Sigmoid colon (tissue), 6 donors: ENCODE measurements at regions not wholly inside any gene's neighbourhood (a gene's known extent, or its start where the extent isn't known, plus 50 kb on each side); places are given as distances from the start of the nearest gene placed in this dataset.

ENCODE experiments used
- DNase-seq: peaks from one replicate; pipeline ENCODE4 v3.0.0-alpha.2; 2019
- H3K27ac ChIP-seq, 4 donors: fragments of 200-600 bp; sonication (generic); one replicate each; pipeline ENCODE4 v1.5.1; 2016 to 2019; ENCODE audit warnings: mild to moderate bottlenecking in 1 of 4
- H3K27me3 ChIP-seq, 3 donors: fragments of 200-600 bp; sonication (generic); one replicate each; pipeline ENCODE4 v1.5.1; 2019; ENCODE audit warnings: mild to moderate bottlenecking in 1 of 3
- H3K36me3 ChIP-seq, 4 donors: fragments of 200-600 bp; sonication (generic); one replicate each; pipeline ENCODE4 v1.5.1; 2016 to 2019
- H3K4me1 ChIP-seq, 4 donors: fragments of 200-600 bp; sonication (generic); one replicate each; pipeline ENCODE4 v1.5.1; 2017 to 2019
- H3K4me3 ChIP-seq, 4 donors: fragments of 200-600 bp; sonication (generic); one replicate each; pipeline ENCODE4 v1.5.1; 2017 to 2019; ENCODE audit warnings: mild to moderate bottlenecking in 2 of 4, moderate library complexity in 1 of 4
- H3K9me3 ChIP-seq, 4 donors: fragments of 200-600 bp in 3 of 4; sonication (generic) in 3 of 4; one replicate each; pipeline versions ENCODE4 v1.5.1 to v1.6.1; 2013 to 2019
- EP300 ChIP-seq, 4 donors: sonication (generic); formaldehyde crosslinking; IDR thresholded peaks; one replicate each; pipeline ENCODE4 v1.6.1; 2017; ENCODE audit warnings: antibody characterized with exemption in 4 of 4
- POLR2A ChIP-seq, 2 donors: fragments of 450-650 bp; IDR thresholded peaks; one replicate each; pipeline ENCODE4 v1.6.1; 2016; ENCODE audit warnings: antibody characterized with exemption in 2 of 2, mild to moderate bottlenecking in 2 of 2, moderate library complexity in 2 of 2
- POLR2AphosphoS5 ChIP-seq, 4 donors: sonication (generic); formaldehyde crosslinking; IDR thresholded peaks; one replicate each; pipeline ENCODE4 v1.6.1; 2017; ENCODE audit warnings: antibody characterized with exemption in 4 of 4
- WGBS, 2 donors: extraction: QIAGEN DNeasy Blood & Tissue Kit; methylation state at CpG; one replicate each; pipeline ENCODE4 v1.1.7; 2013; 5-methylcytosine and 5-hydroxymethylcytosine counted together
- intact Hi-C: fragments of 100-400 bp; cut with DNase I; formaldehyde crosslinking; loops from one replicate; pipeline ENCODE4 v1.15.1; 2023
- TF ChIP-seq, protein P1 (sequence below), 4 experiments: fragments of 450-650 bp in 3 of 4; fragments of 200-600 bp in 1 of 4; IDR thresholded peaks; one replicate each; pipeline ENCODE4 v1.5.1; 2016 to 2019; ENCODE audit warnings: antibody characterized with exemption in 4 of 4, mild to moderate bottlenecking in 3 of 4, moderate library complexity in 2 of 4
- donor health status: healthy with polysubstance abuse.
- donor health status: healthy.

DNA sequence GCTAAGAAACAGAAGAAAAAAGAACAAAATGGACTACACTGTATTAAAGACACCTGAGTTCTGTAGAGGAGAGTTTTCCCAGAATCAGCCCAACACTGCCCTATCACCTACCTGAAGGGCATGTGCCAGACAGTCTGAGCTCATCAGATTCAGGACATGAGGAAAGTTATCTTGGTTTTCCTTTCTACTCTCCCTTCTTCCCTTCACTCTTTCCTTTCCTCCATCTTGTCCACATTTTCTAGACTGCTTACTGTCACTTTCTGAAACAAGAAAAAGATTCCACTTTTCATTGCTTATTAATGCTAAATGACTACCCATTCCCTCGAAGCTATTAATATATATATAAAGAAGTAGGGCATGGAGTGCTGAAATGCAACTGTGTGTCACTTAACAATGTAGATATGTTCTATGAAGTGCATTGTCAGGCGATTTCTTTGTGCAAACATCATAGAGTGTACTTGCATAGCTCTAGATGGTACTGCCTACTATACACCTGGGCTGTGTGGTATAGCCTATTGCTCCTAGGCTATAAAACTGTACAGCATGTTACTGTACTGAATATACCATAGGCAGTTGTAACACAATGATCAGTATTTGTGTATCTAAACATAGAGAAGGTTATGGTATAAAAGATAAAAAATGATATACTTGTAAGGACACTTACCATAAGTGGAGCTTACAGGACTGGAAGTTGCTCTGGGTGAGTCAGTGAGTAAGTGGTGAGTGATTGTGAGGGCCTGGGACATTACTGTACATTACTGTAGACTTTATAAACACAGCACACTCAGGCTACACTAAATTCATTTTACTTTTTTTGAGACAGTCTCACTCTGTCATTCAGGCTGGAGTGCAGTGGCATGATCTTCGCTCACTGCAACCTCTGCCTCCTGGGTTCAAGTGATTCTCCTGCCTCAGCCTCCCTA, 145.5 kb upstream of the ITGA6 start:
- WGBS, 2 donors: 44 to 80% methylated on average over 3 of the region's 3 CpGs
- Histone ChIP-seq H3K4me3 (no peak overlapping the region), H3K4me1 (peaks cover 0 to 13% (median 7%) of the 10 kb centered on the region in 4 donors), H3K9me3 (no peaks in the 10 kb centered on the region), H3K27ac (no peak overlapping the region), H3K27me3 (no peaks in the 10 kb centered on the region), H3K36me3 (no peaks in the 10 kb centered on the region)
- DNase-seq: no peak
- TF ChIP-seq EP300 (IDR thresholded peaks at IDR 0.05): no peak
- no peak for TF ChIP-seq POLR2AphosphoS5 (IDR thresholded peaks at IDR 0.05)
- TF ChIP-seq, protein P1, sequence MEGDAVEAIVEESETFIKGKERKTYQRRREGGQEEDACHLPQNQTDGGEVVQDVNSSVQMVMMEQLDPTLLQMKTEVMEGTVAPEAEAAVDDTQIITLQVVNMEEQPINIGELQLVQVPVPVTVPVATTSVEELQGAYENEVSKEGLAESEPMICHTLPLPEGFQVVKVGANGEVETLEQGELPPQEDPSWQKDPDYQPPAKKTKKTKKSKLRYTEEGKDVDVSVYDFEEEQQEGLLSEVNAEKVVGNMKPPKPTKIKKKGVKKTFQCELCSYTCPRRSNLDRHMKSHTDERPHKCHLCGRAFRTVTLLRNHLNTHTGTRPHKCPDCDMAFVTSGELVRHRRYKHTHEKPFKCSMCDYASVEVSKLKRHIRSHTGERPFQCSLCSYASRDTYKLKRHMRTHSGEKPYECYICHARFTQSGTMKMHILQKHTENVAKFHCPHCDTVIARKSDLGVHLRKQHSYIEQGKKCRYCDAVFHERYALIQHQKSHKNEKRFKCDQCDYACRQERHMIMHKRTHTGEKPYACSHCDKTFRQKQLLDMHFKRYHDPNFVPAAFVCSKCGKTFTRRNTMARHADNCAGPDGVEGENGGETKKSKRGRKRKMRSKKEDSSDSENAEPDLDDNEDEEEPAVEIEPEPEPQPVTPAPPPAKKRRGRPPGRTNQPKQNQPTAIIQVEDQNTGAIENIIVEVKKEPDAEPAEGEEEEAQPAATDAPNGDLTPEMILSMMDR (IDR thresholded peaks at IDR 0.05): no peak
- no peak for TF ChIP-seq POLR2A (IDR thresholded peaks at IDR 0.05)
- intact Hi-C loops: no loop called here

- Histone ChIP-seq H3K27ac (no peak overlapping the region), H3K36me3 (no peaks in the 10 kb centered on the region), H3K27me3 (no peaks in the 10 kb centered on the region), H3K4me1 (peaks cover 0 to 13% (median 7%) of the 10 kb centered on the region in 4 donors), H3K9me3 (no peaks in the 10 kb centered on the region), H3K4me3 (no peak overlapping the region)
- DNase-seq: no peak
- intact Hi-C loops: no loop called here
- 80 to 89% methylated on average over 5 of the region's 5 CpGs for WGBS, 2 donors
- TF ChIP-seq POLR2AphosphoS5 (IDR thresholded peaks at IDR 0.05) (no peak), EP300 (IDR thresholded peaks at IDR 0.05) (no peak), POLR2A (IDR thresholded peaks at IDR 0.05) (no peak)
- TF ChIP-seq, protein P1 (IDR thresholded peaks at IDR 0.05): no peak
Observed at GRCh38 chr2:172282944-172283343, 144.4 kb upstream of the ITGA6 start.

- Histone ChIP-seq H3K36me3 (no peaks in the 10 kb centered on the region), H3K9me3 (no peaks in the 10 kb centered on the region), H3K27me3 (no peaks in the 10 kb centered on the region), H3K4me1 (peaks cover 0 to 16% (median 7%) of the 10 kb centered on the region in 4 donors), H3K4me3 (no peak overlapping the region), H3K27ac (no peak overlapping the region)
- TF ChIP-seq, protein P1 (IDR thresholded peaks at IDR 0.05): no peak
- TF ChIP-seq POLR2AphosphoS5 (IDR thresholded peaks at IDR 0.05) (no peak), EP300 (IDR thresholded peaks at IDR 0.05) (no peak), POLR2A (IDR thresholded peaks at IDR 0.05) (no peak)
- intact Hi-C loops: no loop called here
- WGBS, 2 donors: 61 to 86% methylated on average over 5 of the region's 5 CpGs
- no peak for DNase-seq
Observed at GRCh38 chr2:172283476-172283875, 143.9 kb upstream of the ITGA6 start.

GRCh38 chr2:172284209-172284608, 143.2 kb upstream of the ITGA6 start:
- WGBS, 2 donors: 91 to 96% methylated on average over 4 of the region's 4 CpGs
- Histone ChIP-seq H3K36me3 (no peaks in the 10 kb centered on the region), H3K27ac (no peak overlapping the region), H3K27me3 (no peaks in the 10 kb centered on the region), H3K4me3 (no peak overlapping the region), H3K4me1 (peaks cover 0 to 19% (median 7%) of the 10 kb centered on the region in 4 donors), H3K9me3 (no peaks in the 10 kb centered on the region)
- TF ChIP-seq, protein P1 (IDR thresholded peaks at IDR 0.05): no peak
- TF ChIP-seq POLR2AphosphoS5 (IDR thresholded peaks at IDR 0.05) (no peak), POLR2A (IDR thresholded peaks at IDR 0.05) (no peak), EP300 (IDR thresholded peaks at IDR 0.05) (no peak)
- intact Hi-C loops: no loop called here
- DNase-seq: no peak
